ENCODE measurements at regions not wholly inside any gene's neighbourhood (a gene's known extent, or its start where the extent isn't known, plus 50 kb on each side); places are given as distances from the start of the nearest gene placed in this dataset.

- TF ChIP-seq CTCF (IDR thresholded peaks at IDR 0.05) = no peak
- no peak for TF ChIP-seq POLR2A (IDR thresholded peaks at IDR 0.05)
- no peak for TF ChIP-seq EP300 (IDR thresholded peaks at IDR 0.05)
Measured at GRCh38 chr3:115252679-115253078, 105.6 kb upstream of the ZBTB20 start.
